PC-9 (cell line): ENCODE measurements at regions not wholly inside any gene's neighbourhood (a gene's known extent, or its start where the extent isn't known, plus 50 kb on each side); places are given as distances from the start of the nearest gene placed in this dataset.

ENCODE experiments used
- BruUV-seq: library from RNA; stranded (reverse); fragments of 400-500 nt; replicated peaks from 2 replicates; lab custom pipeline; 2021; lab: Mats Ljungman, UMichigan
- CTCF ChIA-PET: fragments of 300-600 bp; sonication (Branson Sonifier 250); formaldehyde crosslinking; loops from one replicate; lab custom pipeline; 2022; ENCODE audit warnings: antibody characterized with exemption; lab: Charles Lee
- POLR2A ChIA-PET: fragments of 300-600 bp; sonication (Branson Sonifier 250); formaldehyde crosslinking; loops from one replicate; lab custom pipeline; 2022; ENCODE audit warnings: antibody characterized with exemption; ENCODE audit not compliant: unreplicated experiment; lab: Charles Lee
- DNase-seq, 2 experiments: peaks; one replicate each; pipeline versions ENCODE4 v3.0.0 to v3.0.0-alpha.2; 2015 to 2022; ENCODE audit warnings: mixed read lengths in 1 of 2
- H2AFZ ChIP-seq: fragments of 200-600 bp; sonication (generic); 2 replicates; pipeline ENCODE4 v1.8.1; 2017; ENCODE audit warnings: antibody characterized with exemption
- H3F3A ChIP-seq: fragments of 200-600 bp; sonication (generic); 2 replicates; pipeline ENCODE4 v1.8.1; 2017; ENCODE audit warnings: antibody characterized with exemption, mild to moderate bottlenecking, low read depth; ENCODE audit not compliant: insufficient read depth
- H3K27ac ChIP-seq: fragments of 200-600 bp; sonication (generic); 2 replicates; pipeline ENCODE4 v1.6.1; 2016; ENCODE audit warnings: mixed run types
- H3K27me3 ChIP-seq: fragments of 200-600 bp; sonication (generic); 2 replicates; pipeline ENCODE4 v1.6.1; 2016; ENCODE audit warnings: low read depth, mixed run types; ENCODE audit not compliant: insufficient read depth
- H3K36me3 ChIP-seq: fragments of 200-600 bp; sonication (generic); 2 replicates; pipeline ENCODE4 v1.6.1; 2016; ENCODE audit warnings: low read depth, mixed run types
- H3K4me1 ChIP-seq: fragments of 200-600 bp; sonication (generic); replicated peaks from 2 replicates; pipeline ENCODE4 v1.6.1; 2016; ENCODE audit warnings: mixed run types; ENCODE audit not compliant: insufficient read depth
- H3K4me2 ChIP-seq: fragments of 200-600 bp; sonication (generic); 2 replicates; pipeline ENCODE4 v1.6.1; 2017; ENCODE audit warnings: mixed run types
- H3K4me3 ChIP-seq: fragments of 200-600 bp; sonication (generic); 2 replicates; pipeline ENCODE4 v1.6.1; 2016; ENCODE audit warnings: mixed run types
- H3K79me2 ChIP-seq: fragments of 200-600 bp; sonication (generic); 2 replicates; pipeline ENCODE4 v1.6.1; 2017; ENCODE audit warnings: low read depth, mixed run types
- H3K9me2 ChIP-seq: fragments of 200-600 bp; sonication (generic); 2 replicates; pipeline ENCODE4 v1.8.1; 2017; ENCODE audit warnings: mild to moderate bottlenecking; ENCODE audit not compliant: insufficient read depth
- H3K9me3 ChIP-seq: fragments of 200-600 bp; sonication (generic); 2 replicates; pipeline ENCODE4 v1.8.1; 2016; ENCODE audit warnings: low read depth; ENCODE audit not compliant: insufficient read depth
- H4K20me1 ChIP-seq: fragments of 200-600 bp; sonication (generic); 2 replicates; pipeline ENCODE4 v1.8.1; 2017; ENCODE audit not compliant: insufficient read depth
- EZH2 ChIP-seq: fragments of 200-600 bp; sonication (generic); IDR thresholded peaks from 2 replicates; pipeline ENCODE4 v1.8.0; 2017; ENCODE audit warnings: antibody characterized with exemption, low read depth
- intact Hi-C: fragments of 100-400 bp; cut with micrococcal nuclease; formaldehyde crosslinking; loops from one replicate; pipeline ENCODE4 v1.10.0; 2022; ENCODE audit not compliant: unreplicated experiment
- TF ChIP-seq, protein P1 (sequence below): fragments of 200-600 bp; sonication (generic); conservative IDR thresholded peaks from 2 replicates; pipeline ENCODE4 v1.6.1; 2017; ENCODE audit warnings: mixed run types, antibody characterized with exemption, mild to moderate bottlenecking, moderate library complexity

DNA sequence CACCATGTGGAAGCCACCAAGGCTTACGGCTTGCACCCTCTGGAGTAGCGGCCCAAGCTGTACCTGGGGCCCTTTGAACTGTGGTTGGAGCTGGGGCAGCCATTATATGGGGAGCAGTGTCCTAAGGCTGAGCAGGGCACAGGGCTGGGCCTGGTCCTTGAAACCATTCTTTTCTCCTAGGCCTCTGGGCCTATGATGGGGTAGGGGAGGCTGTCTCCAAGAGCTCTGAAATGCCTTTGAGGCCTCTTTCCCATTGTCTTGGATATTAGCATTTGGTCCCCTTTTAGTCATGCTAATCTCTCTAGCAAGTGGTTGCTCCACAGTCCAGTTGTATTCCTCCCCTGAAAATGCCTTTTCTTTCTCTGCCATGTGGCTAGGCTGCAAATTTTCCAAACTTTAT, 96.4 kb upstream of the ARX start:
- POLR2A ChIA-PET = no interaction called here
- no TSS peak for BruUV-seq
- no peak for DNase-seq
- no peak overlapping the region for H3K4me2 ChIP-seq
- H3K27ac ChIP-seq = no peak overlapping the region
- intact Hi-C loops = no loop called here
- H3K4me3 ChIP-seq = no peak overlapping the region
- no peaks in the 10 kb centered on the region for H3K36me3 ChIP-seq
- no peak for TF ChIP-seq EZH2
- TF ChIP-seq, protein P1, sequence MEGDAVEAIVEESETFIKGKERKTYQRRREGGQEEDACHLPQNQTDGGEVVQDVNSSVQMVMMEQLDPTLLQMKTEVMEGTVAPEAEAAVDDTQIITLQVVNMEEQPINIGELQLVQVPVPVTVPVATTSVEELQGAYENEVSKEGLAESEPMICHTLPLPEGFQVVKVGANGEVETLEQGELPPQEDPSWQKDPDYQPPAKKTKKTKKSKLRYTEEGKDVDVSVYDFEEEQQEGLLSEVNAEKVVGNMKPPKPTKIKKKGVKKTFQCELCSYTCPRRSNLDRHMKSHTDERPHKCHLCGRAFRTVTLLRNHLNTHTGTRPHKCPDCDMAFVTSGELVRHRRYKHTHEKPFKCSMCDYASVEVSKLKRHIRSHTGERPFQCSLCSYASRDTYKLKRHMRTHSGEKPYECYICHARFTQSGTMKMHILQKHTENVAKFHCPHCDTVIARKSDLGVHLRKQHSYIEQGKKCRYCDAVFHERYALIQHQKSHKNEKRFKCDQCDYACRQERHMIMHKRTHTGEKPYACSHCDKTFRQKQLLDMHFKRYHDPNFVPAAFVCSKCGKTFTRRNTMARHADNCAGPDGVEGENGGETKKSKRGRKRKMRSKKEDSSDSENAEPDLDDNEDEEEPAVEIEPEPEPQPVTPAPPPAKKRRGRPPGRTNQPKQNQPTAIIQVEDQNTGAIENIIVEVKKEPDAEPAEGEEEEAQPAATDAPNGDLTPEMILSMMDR = no peak
- CTCF ChIA-PET = no interaction called here
- H3K9me2 ChIP-seq = no peaks in the 10 kb centered on the region
- no peaks in the 10 kb centered on the region for H3K27me3 ChIP-seq
- H3K9me3 ChIP-seq = no peaks in the 10 kb centered on the region
- no peaks in the 10 kb centered on the region for H4K20me1 ChIP-seq
- no peaks in the 10 kb centered on the region for H3K4me1 ChIP-seq
- no peaks in the 10 kb centered on the region for H3K79me2 ChIP-seq
- no peaks in the 10 kb centered on the region for H3F3A ChIP-seq
- H2AFZ ChIP-seq = no peak overlapping the region

DNA sequence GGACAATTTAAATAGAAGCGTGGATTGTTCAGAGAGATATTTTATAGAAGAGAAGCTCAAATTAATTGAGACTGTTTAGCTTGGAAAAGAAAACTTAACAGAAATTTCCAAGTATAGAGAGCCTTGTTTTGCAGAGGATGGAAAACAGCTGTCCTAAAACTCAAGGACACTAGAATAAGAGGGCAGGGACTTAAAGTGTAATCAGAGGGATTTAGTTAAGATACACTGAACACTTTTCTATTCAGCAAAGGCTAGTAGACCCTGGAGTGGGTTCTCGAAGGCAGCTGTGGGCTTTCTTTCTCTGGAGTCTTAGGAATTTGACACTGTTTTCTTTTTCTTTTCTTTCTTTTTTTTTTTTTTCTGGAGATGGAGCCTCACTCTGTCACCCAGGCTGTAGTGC, 92.7 kb upstream of the ARX start:
- Histone ChIP-seq H3K9me3 (no peaks in the 10 kb centered on the region), H3K27me3 (no peaks in the 10 kb centered on the region), H3K9me2 (no peaks in the 10 kb centered on the region), H3K4me3 (no peak overlapping the region), H3K4me1 (no peaks in the 10 kb centered on the region), H3K79me2 (no peaks in the 10 kb centered on the region), H3K36me3 (no peaks in the 10 kb centered on the region), H4K20me1 (no peaks in the 10 kb centered on the region), H3F3A (no peaks in the 10 kb centered on the region), H2AFZ (no peak overlapping the region), H3K4me2 (no peak overlapping the region), H3K27ac (no peak overlapping the region)
- POLR2A ChIA-PET = no interaction called here
- CTCF ChIA-PET = no interaction called here
- intact Hi-C loops = no loop called here
- no TSS peak for BruUV-seq
- TF ChIP-seq, protein P1 = no peak
- TF ChIP-seq EZH2 = no peak
- DNase-seq = no peak

DNA sequence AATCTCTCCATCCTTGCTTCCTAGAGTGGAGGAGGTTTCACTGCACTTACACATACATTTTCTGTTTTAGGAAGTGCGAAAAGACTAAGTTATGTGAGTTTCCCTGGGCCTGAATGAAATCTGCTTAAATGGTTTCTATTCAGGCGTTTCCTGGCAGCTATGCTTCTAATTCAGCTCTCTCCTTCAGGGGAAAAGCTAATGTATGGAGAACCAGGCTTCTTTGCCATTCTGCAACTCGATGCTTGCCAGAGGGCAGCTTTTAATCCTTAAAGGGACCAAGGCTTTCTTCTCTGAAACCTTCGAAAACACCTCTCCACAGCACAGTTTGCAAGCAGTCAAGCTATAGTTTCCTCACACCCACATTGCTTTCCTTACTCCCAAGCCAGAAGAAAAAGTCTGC, 89.5 kb upstream of the ARX start:
- intact Hi-C loops = no loop called here
- Histone ChIP-seq H2AFZ (no peak overlapping the region), H3K27ac (no peak overlapping the region), H4K20me1 (no peaks in the 10 kb centered on the region), H3K9me3 (no peaks in the 10 kb centered on the region), H3K9me2 (no peaks in the 10 kb centered on the region), H3K4me2 (no peak overlapping the region), H3K36me3 (no peaks in the 10 kb centered on the region), H3K27me3 (no peaks in the 10 kb centered on the region), H3K79me2 (no peaks in the 10 kb centered on the region), H3K4me3 (no peak overlapping the region), H3K4me1 (no peaks in the 10 kb centered on the region), H3F3A (no peaks in the 10 kb centered on the region)
- TF ChIP-seq EZH2 = no peak
- TF ChIP-seq, protein P1 = no peak
- POLR2A ChIA-PET = no interaction called here
- no peak for DNase-seq
- CTCF ChIA-PET = no interaction called here
- BruUV-seq = no TSS peak
